ENCODE measurements at regions not wholly inside any gene's neighbourhood (a gene's known extent, or its start where the extent isn't known, plus 50 kb on each side); places are given as distances from the start of the nearest gene placed in this dataset.

DNA sequence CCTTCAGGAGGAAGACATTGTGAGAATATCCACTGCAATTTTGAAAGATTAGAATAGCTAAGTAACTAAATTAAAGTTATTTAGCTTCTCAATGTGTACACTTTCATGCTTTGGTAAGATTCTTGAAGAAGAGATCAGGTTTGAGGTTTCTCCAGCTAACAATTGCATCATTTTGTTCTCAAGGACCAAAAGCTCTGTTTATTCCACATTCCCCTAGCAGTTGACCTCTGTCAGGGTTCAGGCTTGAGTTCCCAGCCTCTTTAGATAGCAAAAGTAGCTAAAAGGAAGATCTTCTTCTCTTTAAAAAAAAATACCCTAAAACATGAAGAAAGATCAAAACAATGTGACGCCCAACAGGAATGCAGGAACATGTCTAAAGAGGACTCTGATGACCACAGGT, 179.4 kb upstream of the IGFBP3 start:
- H2BK120ac ChIP-seq (ENCODE audit: low read depth, low read length): no peak overlapping the region
- peak; percentile 59 for DNase-seq
- H3K36me3 ChIP-seq (ENCODE audit: control insufficient read depth in 1 of 2, insufficient read depth in 2 of 2, low read depth in 1 of 2, low read length in 2 of 2): no peaks in the 10 kb centered on the region
- no peaks in the 10 kb centered on the region for H3K9me3 ChIP-seq (ENCODE audit: control insufficient read depth, low read length)
- no peak overlapping the region for H3K4ac ChIP-seq (ENCODE audit: low read depth in 1 of 2, low read length in 2 of 2)
- no peak overlapping the region for H2AFZ ChIP-seq (ENCODE audit: low read depth, low read length)
- H3K27me3 ChIP-seq (ENCODE audit: control insufficient read depth in 1 of 2, insufficient read depth in 1 of 2, low read length in 2 of 2): no peaks in the 10 kb centered on the region
- no peaks in the 10 kb centered on the region for H3K79me1 ChIP-seq (replicated peaks; ENCODE audit: low read length, poor library complexity, severe bottlenecking)
- 37% methylated on average over 1 of the region's 1 CpG for WGBS
- no peak overlapping the region for H3K18ac ChIP-seq (ENCODE audit: low read depth in 1 of 2, low read length in 2 of 2)
- no peak overlapping the region for H3K4me3 ChIP-seq (ENCODE audit: insufficient read depth in 1 of 2, low read depth in 1 of 2, low read length in 2 of 2)
- no peak overlapping the region for H3K14ac ChIP-seq (ENCODE audit: low read length in 2 of 2)
- no peak overlapping the region for H4K91ac ChIP-seq (ENCODE audit: low read length)
- no peak overlapping the region for H3K27ac ChIP-seq (ENCODE audit: low read length, poor library complexity, severe bottlenecking)
- no peaks in the 10 kb centered on the region for H3K4me1 ChIP-seq (ENCODE audit: control insufficient read depth, insufficient read depth, low read depth, low read length)
- no peak overlapping the region for H4K8ac ChIP-seq (ENCODE audit: low read length)
- H3K9ac ChIP-seq (ENCODE audit: low read length): no peak overlapping the region
- H2BK12ac ChIP-seq (ENCODE audit: low read length in 2 of 2): no peak overlapping the region
- H2AK5ac ChIP-seq (ENCODE audit: low read length, severe bottlenecking): no peak overlapping the region
- no peak overlapping the region for H3K4me2 ChIP-seq (ENCODE audit: low read length, poor library complexity, severe bottlenecking)
- H2BK15ac ChIP-seq (ENCODE audit: low read depth, poor library complexity, severe bottlenecking): no peak overlapping the region
- no peak overlapping the region for H2BK5ac ChIP-seq (ENCODE audit: low read depth, low read length, poor library complexity, severe bottlenecking)
- H3K23ac ChIP-seq (ENCODE audit: low read length in 2 of 2): no peak overlapping the region

- H2BK120ac ChIP-seq (ENCODE audit: low read depth, low read length): no peak overlapping the region
- no CpG with 5 or more reads among the region's 1 CpG for WGBS
Observed at GRCh38 chr7:46099076-46099475, 178.0 kb upstream of the IGFBP3 start.

GRCh38 chr7:46091071-46091470, 170.0 kb upstream of the IGFBP3 start:
- Histone ChIP-seq H3K36me3 (ENCODE audit: control insufficient read depth in 1 of 2, insufficient read depth in 2 of 2, low read depth in 1 of 2, low read length in 2 of 2) (no peaks in the 10 kb centered on the region), H3K4ac (ENCODE audit: low read depth in 1 of 2, low read length in 2 of 2) (no peak overlapping the region), H2BK15ac (ENCODE audit: low read depth, poor library complexity, severe bottlenecking) (no peak overlapping the region), H2AFZ (ENCODE audit: low read depth, low read length) (no peak overlapping the region), H2BK5ac (ENCODE audit: low read depth, low read length, poor library complexity, severe bottlenecking) (no peak overlapping the region), H3K79me1 (replicated peaks; ENCODE audit: low read length, poor library complexity, severe bottlenecking) (no peaks in the 10 kb centered on the region), H2BK12ac (ENCODE audit: low read length in 2 of 2) (no peak overlapping the region), H4K91ac (ENCODE audit: low read length) (no peak overlapping the region), H3K18ac (ENCODE audit: low read depth in 1 of 2, low read length in 2 of 2) (no peak overlapping the region), H3K9ac (ENCODE audit: low read length) (no peak overlapping the region), H3K14ac (ENCODE audit: low read length in 2 of 2) (no peak overlapping the region), H3K4me3 (ENCODE audit: insufficient read depth in 1 of 2, low read depth in 1 of 2, low read length in 2 of 2) (no peak overlapping the region), H3K9me3 (ENCODE audit: control insufficient read depth, low read length) (no peaks in the 10 kb centered on the region), H4K8ac (ENCODE audit: low read length) (no peak overlapping the region), H3K27ac (ENCODE audit: low read length, poor library complexity, severe bottlenecking) (no peak overlapping the region), H3K27me3 (ENCODE audit: control insufficient read depth in 1 of 2, insufficient read depth in 1 of 2, low read length in 2 of 2) (no peaks in the 10 kb centered on the region), H2BK120ac (ENCODE audit: low read depth, low read length) (no peak overlapping the region), H3K23ac (ENCODE audit: low read length in 2 of 2) (no peak overlapping the region), H3K4me1 (ENCODE audit: control insufficient read depth, insufficient read depth, low read depth, low read length) (peaks cover 1% of the 10 kb centered on the region), H3K4me2 (ENCODE audit: low read length, poor library complexity, severe bottlenecking) (no peak overlapping the region), H2AK5ac (ENCODE audit: low read length, severe bottlenecking) (no peak overlapping the region)
- WGBS: no CpG with 5 or more reads among the region's 1 CpG
- no peak for DNase-seq

More at GRCh38 chr7:46099076-46099475, 178.0 kb upstream of the IGFBP3 start:
- H2BK15ac ChIP-seq (ENCODE audit: low read depth, poor library complexity, severe bottlenecking): no peak overlapping the region
- no peak overlapping the region for H2AK5ac ChIP-seq (ENCODE audit: low read length, severe bottlenecking)
- H3K23ac ChIP-seq (ENCODE audit: low read length in 2 of 2): no peak overlapping the region
- H3K4me1 ChIP-seq (ENCODE audit: control insufficient read depth, insufficient read depth, low read depth, low read length): no peaks in the 10 kb centered on the region
- H3K18ac ChIP-seq (ENCODE audit: low read depth in 1 of 2, low read length in 2 of 2): no peak overlapping the region
- H3K4me3 ChIP-seq (ENCODE audit: insufficient read depth in 1 of 2, low read depth in 1 of 2, low read length in 2 of 2): no peak overlapping the region
- H3K14ac ChIP-seq (ENCODE audit: low read length in 2 of 2): no peak overlapping the region
- H3K36me3 ChIP-seq (ENCODE audit: control insufficient read depth in 1 of 2, insufficient read depth in 2 of 2, low read depth in 1 of 2, low read length in 2 of 2): no peaks in the 10 kb centered on the region
- no peak overlapping the region for H2AFZ ChIP-seq (ENCODE audit: low read depth, low read length)
- no peak overlapping the region for H3K27ac ChIP-seq (ENCODE audit: low read length, poor library complexity, severe bottlenecking)
- H4K91ac ChIP-seq (ENCODE audit: low read length): no peak overlapping the region
- DNase-seq: no peak
- no peaks in the 10 kb centered on the region for H3K79me1 ChIP-seq (replicated peaks; ENCODE audit: low read length, poor library complexity, severe bottlenecking)
- no peaks in the 10 kb centered on the region for H3K9me3 ChIP-seq (ENCODE audit: control insufficient read depth, low read length)
- H4K8ac ChIP-seq (ENCODE audit: low read length): no peak overlapping the region
- H3K4me2 ChIP-seq (ENCODE audit: low read length, poor library complexity, severe bottlenecking): no peak overlapping the region
- no peaks in the 10 kb centered on the region for H3K27me3 ChIP-seq (ENCODE audit: control insufficient read depth in 1 of 2, insufficient read depth in 1 of 2, low read length in 2 of 2)
- H2BK12ac ChIP-seq (ENCODE audit: low read length in 2 of 2): no peak overlapping the region
- H3K9ac ChIP-seq (ENCODE audit: low read length): no peak overlapping the region
- H2BK5ac ChIP-seq (ENCODE audit: low read depth, low read length, poor library complexity, severe bottlenecking): no peak overlapping the region
- no peak overlapping the region for H3K4ac ChIP-seq (ENCODE audit: low read depth in 1 of 2, low read length in 2 of 2)

GRCh38 chr7:46089281-46089680, 168.2 kb upstream of the IGFBP3 start:
- H2AFZ ChIP-seq (ENCODE audit: low read depth, low read length): no peak overlapping the region

More at GRCh38 chr7:46089281-46089680, 168.2 kb upstream of the IGFBP3 start:
- no peak overlapping the region for H3K14ac ChIP-seq (ENCODE audit: low read length in 2 of 2)
- H3K36me3 ChIP-seq (ENCODE audit: control insufficient read depth in 1 of 2, insufficient read depth in 2 of 2, low read depth in 1 of 2, low read length in 2 of 2): no peaks in the 10 kb centered on the region
- no peak overlapping the region for H2AK5ac ChIP-seq (ENCODE audit: low read length, severe bottlenecking)
- no peaks in the 10 kb centered on the region for H3K9me3 ChIP-seq (ENCODE audit: control insufficient read depth, low read length)
- no peak overlapping the region for H3K4me3 ChIP-seq (ENCODE audit: insufficient read depth in 1 of 2, low read depth in 1 of 2, low read length in 2 of 2)
- no peak overlapping the region for H4K91ac ChIP-seq (ENCODE audit: low read length)
- no peak overlapping the region for H3K18ac ChIP-seq (ENCODE audit: low read depth in 1 of 2, low read length in 2 of 2)
- H3K4me2 ChIP-seq (ENCODE audit: low read length, poor library complexity, severe bottlenecking): no peak overlapping the region
- H3K4me1 ChIP-seq (ENCODE audit: control insufficient read depth, insufficient read depth, low read depth, low read length): peaks cover 1% of the 10 kb centered on the region
- no peak overlapping the region for H2BK5ac ChIP-seq (ENCODE audit: low read depth, low read length, poor library complexity, severe bottlenecking)
- no peak overlapping the region for H3K9ac ChIP-seq (ENCODE audit: low read length)
- no peaks in the 10 kb centered on the region for H3K79me1 ChIP-seq (replicated peaks; ENCODE audit: low read length, poor library complexity, severe bottlenecking)
- H2BK120ac ChIP-seq (ENCODE audit: low read depth, low read length): no peak overlapping the region
- no peak overlapping the region for H4K8ac ChIP-seq (ENCODE audit: low read length)
- no peak overlapping the region for H2BK15ac ChIP-seq (ENCODE audit: low read depth, poor library complexity, severe bottlenecking)
- no peak overlapping the region for H3K4ac ChIP-seq (ENCODE audit: low read depth in 1 of 2, low read length in 2 of 2)
- no peaks in the 10 kb centered on the region for H3K27me3 ChIP-seq (ENCODE audit: control insufficient read depth in 1 of 2, insufficient read depth in 1 of 2, low read length in 2 of 2)
- no peak overlapping the region for H3K27ac ChIP-seq (ENCODE audit: low read length, poor library complexity, severe bottlenecking)
- no peak overlapping the region for H2BK12ac ChIP-seq (ENCODE audit: low read length in 2 of 2)
- H3K23ac ChIP-seq (ENCODE audit: low read length in 2 of 2): no peak overlapping the region
- DNase-seq: no peak
- 100% methylated on average over 1 of the region's 1 CpG for WGBS

Data from mesenchymal stem cell (in vitro differentiated cells and primary cell).